SJSA1 (cell line): ENCODE measurements at regions not wholly inside any gene's neighbourhood (a gene's known extent, or its start where the extent isn't known, plus 50 kb on each side); places are given as distances from the start of the nearest gene placed in this dataset.
A peak's percentile ranks its signal among the peaks of the same experiment; 100 is the strongest.

Experiments
- DNase-seq, 2 experiments: peaks; one replicate each; pipeline ENCODE4 v3.0.0-alpha.2; 2015 to 2020; ENCODE audit warnings: low spot score in 2 of 2, low read depth in 1 of 2
- H3K27ac ChIP-seq: fragments of 250-450 bp; sonication (Bioruptor Pico); 2 replicates; pipeline ENCODE4 v1.5.1; 2020; ENCODE audit warnings: mild to moderate bottlenecking, moderate library complexity
- H3K27me3 ChIP-seq: fragments of 250-450 bp; sonication (Bioruptor Pico); replicated peaks from 2 replicates; pipeline ENCODE4 v1.5.1; 2020; ENCODE audit warnings: mild to moderate bottlenecking, moderate library complexity
- H3K36me3 ChIP-seq: fragments of 250-450 bp; sonication (Bioruptor Pico); 2 replicates; pipeline ENCODE4 v1.5.1; 2020; ENCODE audit warnings: mild to moderate bottlenecking
- H3K4me1 ChIP-seq: fragments of 250-450 bp; sonication (Bioruptor Pico); replicated peaks from 2 replicates; pipeline ENCODE4 v1.6.1; 2021; ENCODE audit warnings: mild to moderate bottlenecking
- H3K4me3 ChIP-seq: fragments of 250-450 bp; sonication (Bioruptor Pico); 2 replicates; pipeline ENCODE4 v1.5.1; 2020; ENCODE audit warnings: mild to moderate bottlenecking
- H3K9me3 ChIP-seq: fragments of 250-450 bp; sonication (Bioruptor Pico); replicated peaks from 2 replicates; pipeline ENCODE4 v1.5.1; 2020; ENCODE audit warnings: mild to moderate bottlenecking

GRCh38 chr1:88068407-88068960 is 615.6 kb upstream of the PKN2 start:
- Histone ChIP-seq H3K36me3 (no peaks in the 10 kb centered on the region), H3K27ac (no peak overlapping the region), H3K9me3 (no peaks in the 10 kb centered on the region), H3K4me1 (no peaks in the 10 kb centered on the region), H3K4me3 (no peak overlapping the region), H3K27me3 (no peaks in the 10 kb centered on the region)
- DNase-seq, result no peak

- Histone ChIP-seq H3K4me1 (no peaks in the 10 kb centered on the region), H3K9me3 (no peaks in the 10 kb centered on the region), H3K36me3 (no peaks in the 10 kb centered on the region), H3K4me3 (no peak overlapping the region), H3K27ac (no peak overlapping the region), H3K27me3 (no peaks in the 10 kb centered on the region)
- DNase-seq, result no peak
Observed at GRCh38 chr1:88070956-88071355, 613.1 kb upstream of the PKN2 start.

GRCh38 chr1:88074661-88075060 is 609.4 kb upstream of the PKN2 start:
- H3K4me3 ChIP-seq, result no peak overlapping the region
- no peaks in the 10 kb centered on the region for H3K27me3 ChIP-seq
- no peaks in the 10 kb centered on the region for H3K4me1 ChIP-seq
- no peak overlapping the region for H3K27ac ChIP-seq
- H3K9me3 ChIP-seq, result no peaks in the 10 kb centered on the region
- H3K36me3 ChIP-seq, result no peaks in the 10 kb centered on the region
- DNase-seq, result no peak

GRCh38 chr1:88075813-88076212 is 608.3 kb upstream of the PKN2 start:
- DNase-seq, result no peak
- Histone ChIP-seq H3K4me1 (no peaks in the 10 kb centered on the region), H3K4me3 (no peak overlapping the region), H3K27ac (no peak overlapping the region), H3K9me3 (no peaks in the 10 kb centered on the region), H3K36me3 (no peaks in the 10 kb centered on the region), H3K27me3 (no peaks in the 10 kb centered on the region)

GRCh38 chr1:88079036-88079435 is 605.0 kb upstream of the PKN2 start:
- Histone ChIP-seq H3K36me3 (no peaks in the 10 kb centered on the region), H3K27me3 (no peaks in the 10 kb centered on the region), H3K4me1 (no peaks in the 10 kb centered on the region), H3K27ac (no peak overlapping the region), H3K4me3 (no peak overlapping the region), H3K9me3 (no peaks in the 10 kb centered on the region)
- peak in 1 of 2 experiments; percentile 15 for DNase-seq

GRCh38 chr1:88080875-88081274 is 603.2 kb upstream of the PKN2 start:
- H3K9me3 ChIP-seq, result no peaks in the 10 kb centered on the region
- no peaks in the 10 kb centered on the region for H3K4me1 ChIP-seq
- H3K4me3 ChIP-seq, result no peak overlapping the region
- DNase-seq, result no peak
- no peak overlapping the region for H3K27ac ChIP-seq
- H3K27me3 ChIP-seq, result no peaks in the 10 kb centered on the region
- no peaks in the 10 kb centered on the region for H3K36me3 ChIP-seq

GRCh38 chr1:88088481-88088880 is 595.6 kb upstream of the PKN2 start:
- no peaks in the 10 kb centered on the region for H3K36me3 ChIP-seq
- H3K4me3 ChIP-seq, result no peak overlapping the region
- no peaks in the 10 kb centered on the region for H3K27me3 ChIP-seq
- no peaks in the 10 kb centered on the region for H3K4me1 ChIP-seq
- DNase-seq, result no peak
- no peak overlapping the region for H3K27ac ChIP-seq
- H3K9me3 ChIP-seq, result no peaks in the 10 kb centered on the region

GRCh38 chr1:88089961-88090360 is 594.1 kb upstream of the PKN2 start:
- no peak overlapping the region for H3K27ac ChIP-seq
- DNase-seq, result no peak
- no peak overlapping the region for H3K4me3 ChIP-seq
- no peaks in the 10 kb centered on the region for H3K36me3 ChIP-seq
- H3K9me3 ChIP-seq, result no peaks in the 10 kb centered on the region
- no peaks in the 10 kb centered on the region for H3K4me1 ChIP-seq
- no peaks in the 10 kb centered on the region for H3K27me3 ChIP-seq

GRCh38 chr1:88098881-88099280 is 585.2 kb upstream of the PKN2 start:
- Histone ChIP-seq H3K27ac (no peak overlapping the region), H3K27me3 (no peaks in the 10 kb centered on the region), H3K4me1 (no peaks in the 10 kb centered on the region), H3K9me3 (no peaks in the 10 kb centered on the region), H3K36me3 (no peaks in the 10 kb centered on the region), H3K4me3 (no peak overlapping the region)
- no peak for DNase-seq

- Histone ChIP-seq H3K4me1 (no peaks in the 10 kb centered on the region), H3K9me3 (no peaks in the 10 kb centered on the region), H3K4me3 (no peak overlapping the region), H3K27ac (no peak overlapping the region), H3K27me3 (no peaks in the 10 kb centered on the region), H3K36me3 (no peaks in the 10 kb centered on the region)
- DNase-seq, result no peak
Observed at GRCh38 chr1:88101041-88101440, 583.0 kb upstream of the PKN2 start.

GRCh38 chr1:88104236-88104635 is 579.8 kb upstream of the PKN2 start:
- no peak overlapping the region for H3K4me3 ChIP-seq
- no peak overlapping the region for H3K27ac ChIP-seq
- no peaks in the 10 kb centered on the region for H3K27me3 ChIP-seq
- H3K9me3 ChIP-seq, result no peaks in the 10 kb centered on the region
- no peaks in the 10 kb centered on the region for H3K36me3 ChIP-seq
- DNase-seq, result no peak
- H3K4me1 ChIP-seq, result no peaks in the 10 kb centered on the region

GRCh38 chr1:88104886-88105285 is 579.2 kb upstream of the PKN2 start:
- no peak for DNase-seq
- no peaks in the 10 kb centered on the region for H3K36me3 ChIP-seq
- H3K9me3 ChIP-seq, result no peaks in the 10 kb centered on the region
- H3K4me3 ChIP-seq, result no peak overlapping the region
- H3K27me3 ChIP-seq, result no peaks in the 10 kb centered on the region
- H3K4me1 ChIP-seq, result no peaks in the 10 kb centered on the region
- no peak overlapping the region for H3K27ac ChIP-seq

GRCh38 chr1:88111816-88112215 is 572.3 kb upstream of the PKN2 start:
- Histone ChIP-seq H3K4me1 (no peaks in the 10 kb centered on the region), H3K9me3 (no peaks in the 10 kb centered on the region), H3K27me3 (no peaks in the 10 kb centered on the region), H3K36me3 (no peaks in the 10 kb centered on the region), H3K4me3 (no peak overlapping the region), H3K27ac (no peak overlapping the region)
- DNase-seq, result no peak

GRCh38 chr1:88117597-88117996 is 566.5 kb upstream of the PKN2 start:
- Histone ChIP-seq H3K4me1 (no peaks in the 10 kb centered on the region), H3K27me3 (no peaks in the 10 kb centered on the region), H3K4me3 (no peak overlapping the region), H3K9me3 (no peaks in the 10 kb centered on the region), H3K36me3 (no peaks in the 10 kb centered on the region), H3K27ac (no peak overlapping the region)
- DNase-seq, result no peak

GRCh38 chr1:88118176-88118845 is 565.8 kb upstream of the PKN2 start:
- Histone ChIP-seq H3K27ac (no peak overlapping the region), H3K36me3 (no peaks in the 10 kb centered on the region), H3K4me3 (no peak overlapping the region), H3K4me1 (no peaks in the 10 kb centered on the region), H3K9me3 (no peaks in the 10 kb centered on the region), H3K27me3 (no peaks in the 10 kb centered on the region)
- DNase-seq, result no peak
